Stomach (tissue), 4 donors: ENCODE measurements at regions not wholly inside any gene's neighbourhood (a gene's known extent, or its start where the extent isn't known, plus 50 kb on each side); places are given as distances from the start of the nearest gene placed in this dataset.

ENCODE experiments used
- EP300 ChIP-seq: sonication (generic); formaldehyde crosslinking; IDR thresholded peaks from one replicate; pipeline ENCODE4 v1.6.1; 2017; ENCODE audit warnings: antibody characterized with exemption
- TF ChIP-seq, protein P1 (sequence below), 7 experiments: fragments of 450-650 bp in 4 of 7; fragments of 200-600 bp in 3 of 7; sonication (generic) in 3 of 7; IDR thresholded peaks; one replicate each; pipeline ENCODE4 v1.5.1; 2016 to 2019; ENCODE audit warnings: antibody characterized with exemption in 7 of 7, control low read depth in 2 of 7, mild to moderate bottlenecking in 1 of 7

DNA sequence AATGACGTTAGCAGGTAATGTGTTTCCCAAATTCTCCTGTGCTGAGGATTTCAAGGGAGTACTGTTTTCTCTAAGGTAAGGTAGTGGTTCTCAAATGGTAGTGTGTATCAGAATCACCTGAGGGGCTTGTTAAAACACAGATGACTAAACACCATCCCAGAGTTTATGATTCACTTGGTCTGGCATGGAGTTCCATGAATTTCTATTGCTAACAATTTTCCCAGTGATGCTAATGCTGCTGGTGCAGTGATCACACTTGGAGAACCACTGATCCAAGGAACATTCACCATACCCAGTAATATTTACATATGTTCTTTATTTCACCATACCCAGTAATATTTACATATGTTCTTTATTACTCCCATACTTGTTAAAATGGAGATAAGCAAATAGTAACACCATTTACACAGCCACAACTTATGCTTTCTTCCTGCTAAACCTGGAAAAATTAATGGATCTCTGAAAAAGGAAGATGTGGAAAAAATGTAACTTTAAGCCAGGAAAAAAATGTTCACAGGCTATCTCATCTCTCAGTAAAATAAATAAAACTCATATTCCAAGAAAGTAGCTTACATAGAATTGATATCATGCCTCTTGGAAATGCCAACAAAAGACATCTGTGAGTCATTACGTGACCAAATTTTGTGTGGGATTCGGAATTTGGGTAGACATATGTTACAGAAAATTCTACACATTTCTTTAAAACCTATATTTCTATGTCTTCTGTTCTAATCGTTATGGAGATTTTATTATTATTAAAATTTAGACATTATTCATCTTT lies 129.5 kb downstream of the MMUT start:
- TF ChIP-seq, protein P1, sequence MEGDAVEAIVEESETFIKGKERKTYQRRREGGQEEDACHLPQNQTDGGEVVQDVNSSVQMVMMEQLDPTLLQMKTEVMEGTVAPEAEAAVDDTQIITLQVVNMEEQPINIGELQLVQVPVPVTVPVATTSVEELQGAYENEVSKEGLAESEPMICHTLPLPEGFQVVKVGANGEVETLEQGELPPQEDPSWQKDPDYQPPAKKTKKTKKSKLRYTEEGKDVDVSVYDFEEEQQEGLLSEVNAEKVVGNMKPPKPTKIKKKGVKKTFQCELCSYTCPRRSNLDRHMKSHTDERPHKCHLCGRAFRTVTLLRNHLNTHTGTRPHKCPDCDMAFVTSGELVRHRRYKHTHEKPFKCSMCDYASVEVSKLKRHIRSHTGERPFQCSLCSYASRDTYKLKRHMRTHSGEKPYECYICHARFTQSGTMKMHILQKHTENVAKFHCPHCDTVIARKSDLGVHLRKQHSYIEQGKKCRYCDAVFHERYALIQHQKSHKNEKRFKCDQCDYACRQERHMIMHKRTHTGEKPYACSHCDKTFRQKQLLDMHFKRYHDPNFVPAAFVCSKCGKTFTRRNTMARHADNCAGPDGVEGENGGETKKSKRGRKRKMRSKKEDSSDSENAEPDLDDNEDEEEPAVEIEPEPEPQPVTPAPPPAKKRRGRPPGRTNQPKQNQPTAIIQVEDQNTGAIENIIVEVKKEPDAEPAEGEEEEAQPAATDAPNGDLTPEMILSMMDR (IDR thresholded peaks at IDR 0.05): no peak
- no peak for TF ChIP-seq EP300
